HL-60 (cell line): ENCODE measurements at regions not wholly inside any gene's neighbourhood (a gene's known extent, or its start where the extent isn't known, plus 50 kb on each side); places are given as distances from the start of the nearest gene placed in this dataset.

Source experiments
- DNase-seq, 2 experiments: peaks; one replicate each; pipeline ENCODE4 v3.0.0-alpha.2; 2010 to 2020; ENCODE audit warnings: low read depth in 1 of 2, low spot score in 1 of 2
- H3K27ac ChIP-seq: fragments of 250-450 bp; sonication (Bioruptor Pico); replicated peaks from 2 replicates; pipeline ENCODE4 v1.5.1; 2020; ENCODE audit warnings: mild to moderate bottlenecking, moderate library complexity
- H3K27me3 ChIP-seq: fragments of 250-450 bp; sonication (Bioruptor Pico); 2 replicates; pipeline ENCODE4 v1.5.1; 2021; ENCODE audit warnings: mild to moderate bottlenecking, moderate library complexity; ENCODE audit not compliant: insufficient read depth, poor library complexity, severe bottlenecking
- H3K4me3 ChIP-seq: replicated peaks from 2 replicates; pipeline ENCODE4 v1.5.1; 2011; ENCODE audit warnings: mild to moderate bottlenecking, control low read depth, low read length; ENCODE audit not compliant: insufficient read depth
- CTCF ChIP-seq: IDR thresholded peaks from one replicate; pipeline ENCODE4 v1.5.1; 2011; ENCODE audit warnings: low read length, control low read depth, inconsistent platforms; ENCODE audit not compliant: insufficient read depth
- GABPA ChIP-seq: IDR thresholded peaks from 2 replicates; pipeline ENCODE4 v1.6.1; 2012; ENCODE audit warnings: low read depth
- POLR2AphosphoS5 ChIP-seq: IDR thresholded peaks from 2 replicates; pipeline ENCODE4 v1.6.1; 2012; ENCODE audit warnings: low read depth
- REST ChIP-seq: IDR thresholded peaks from 2 replicates; pipeline ENCODE4 v1.6.1; 2012; ENCODE audit warnings: low read depth; ENCODE audit not compliant: insufficient replicate concordance
- SPI1 ChIP-seq: IDR thresholded peaks from 2 replicates; pipeline ENCODE4 v1.6.1; 2012; ENCODE audit warnings: low read depth, mild to moderate bottlenecking, borderline replicate concordance

GRCh38 chr2:185664384-185664783 is 74.2 kb upstream of the FSIP2 start:
- no peak overlapping the region for H3K27ac ChIP-seq
- TF ChIP-seq REST (no peak), GABPA (no peak), CTCF (no peak), POLR2AphosphoS5 (no peak), SPI1 (no peak)
- DNase-seq = no peak
- no peaks in the 10 kb centered on the region for H3K27me3 ChIP-seq
- H3K4me3 ChIP-seq = no peak overlapping the region

GRCh38 chr2:185665251-185665814 is 73.3 kb upstream of the FSIP2 start:
- Histone ChIP-seq H3K27me3 (no peaks in the 10 kb centered on the region), H3K27ac (no peak overlapping the region), H3K4me3 (no peak overlapping the region)
- TF ChIP-seq SPI1 (no peak), REST (no peak), POLR2AphosphoS5 (no peak), CTCF (no peak), GABPA (no peak)
- no peak for DNase-seq

GRCh38 chr2:185667452-185667851 is 71.2 kb upstream of the FSIP2 start:
- TF ChIP-seq GABPA = no peak
- TF ChIP-seq SPI1 = no peak
- TF ChIP-seq CTCF = no peak
- no peak for TF ChIP-seq REST
- TF ChIP-seq POLR2AphosphoS5 = no peak
- Histone ChIP-seq H3K27me3 (no peaks in the 10 kb centered on the region), H3K27ac (no peak overlapping the region), H3K4me3 (no peak overlapping the region)
- DNase-seq = no peak
